Keratinocyte (primary cell): ENCODE measurements at regions not wholly inside any gene's neighbourhood (a gene's known extent, or its start where the extent isn't known, plus 50 kb on each side); places are given as distances from the start of the nearest gene placed in this dataset.

Experiments
- DNase-seq: peaks from one replicate; pipeline ENCODE4 v3.0.0-alpha.2; 2011; ENCODE audit warnings: low read depth, missing footprints, low spot score
- FAIRE-seq: peaks from 2 replicates; lab custom pipeline; 2011; peaks lifted over from hg19 to GRCh38; lab: Jason Lieb, UNC
- H2AFZ ChIP-seq: 2 replicates; pipeline ENCODE4 v1.6.0; 2012; ENCODE audit warnings: low read length, control low read depth, inconsistent platforms; ENCODE audit not compliant: control insufficient read depth
- H3K27ac ChIP-seq: 2 replicates; pipeline ENCODE4 v1.5.1; 2011; ENCODE audit warnings: low read length; ENCODE audit not compliant: control insufficient read depth, insufficient read depth
- H3K27me3 ChIP-seq: 3 replicates; pipeline ENCODE4 v1.6.0; 2011; ENCODE audit warnings: low read length; ENCODE audit not compliant: control insufficient read depth, insufficient read depth; ENCODE audit errors: extremely low read depth
- H3K36me3 ChIP-seq, 2 experiments: 2 replicates in 1 of 2; 3 replicates in 1 of 2; pipeline ENCODE4 v1.5.1; 2011; ENCODE audit warnings: low read length in 2 of 2, mild to moderate bottlenecking in 1 of 2; ENCODE audit not compliant: control insufficient read depth in 2 of 2, insufficient read depth in 2 of 2; ENCODE audit errors: extremely low read depth in 1 of 2
- H3K4me1 ChIP-seq: 3 replicates; pipeline ENCODE4 v1.5.1; 2011; ENCODE audit warnings: low read length; ENCODE audit not compliant: control insufficient read depth, insufficient read depth; ENCODE audit errors: extremely low read depth
- H3K4me2 ChIP-seq: 3 replicates; pipeline ENCODE4 v1.6.0; 2011; ENCODE audit warnings: low read depth, low read length; ENCODE audit not compliant: control insufficient read depth, insufficient read depth; ENCODE audit errors: extremely low read depth
- H3K4me3 ChIP-seq, 3 experiments: fragments of 200-600 bp in 1 of 3; sonication (generic) in 1 of 3; 2 replicates in 2 of 3; 3 replicates in 1 of 3; pipeline ENCODE4 v1.5.1; 2011 to 2016; ENCODE audit warnings: low read length in 3 of 3, mild to moderate bottlenecking in 3 of 3, control low read depth in 2 of 3, inconsistent platforms in 1 of 3, low read depth in 1 of 3, mixed read lengths in 1 of 3, mixed run types in 1 of 3, moderate library complexity in 1 of 3; ENCODE audit not compliant: control insufficient read depth in 2 of 3, insufficient read depth in 2 of 3; ENCODE audit errors: extremely low read depth in 1 of 3
- H3K79me2 ChIP-seq: 2 replicates; pipeline ENCODE4 v1.6.0; 2012; ENCODE audit warnings: low read length; ENCODE audit not compliant: control insufficient read depth, insufficient read depth
- H3K9ac ChIP-seq: 3 replicates; pipeline ENCODE4 v1.6.0; 2011; ENCODE audit warnings: low read length; ENCODE audit not compliant: control insufficient read depth, insufficient read depth; ENCODE audit errors: extremely low read depth
- H3K9me1 ChIP-seq: 3 replicates; pipeline ENCODE4 v1.6.0; 2011; ENCODE audit warnings: low read length; ENCODE audit not compliant: control insufficient read depth, insufficient read depth; ENCODE audit errors: extremely low read depth
- H3K9me3 ChIP-seq: 2 replicates; pipeline ENCODE4 v1.5.1; 2012; ENCODE audit warnings: low read depth, low read length; ENCODE audit not compliant: control insufficient read depth
- H4K20me1 ChIP-seq: 3 replicates; pipeline ENCODE4 v1.6.0; 2011; ENCODE audit warnings: low read length; ENCODE audit not compliant: control insufficient read depth, insufficient read depth; ENCODE audit errors: extremely low read depth
- CTCF ChIP-seq, 3 experiments: IDR thresholded peaks in 1 of 3; conservative IDR thresholded peaks in 1 of 3; optimal IDR thresholded peaks in 1 of 3; 2 replicates in 2 of 3; 3 replicates in 1 of 3; pipeline versions ENCODE3 to v1.5.1; 2011; ENCODE audit warnings: low read length in 3 of 3, mild to moderate bottlenecking in 3 of 3, moderate library complexity in 2 of 3, control low read depth in 1 of 3, inconsistent platforms in 1 of 3; ENCODE audit not compliant: insufficient read depth in 2 of 3; ENCODE audit errors: extremely low read depth in 1 of 3
- EZH2 ChIP-seq: IDR thresholded peaks from one replicate; pipeline ENCODE4 v1.6.1; 2012; ENCODE audit warnings: inconsistent platforms, mild to moderate bottlenecking, low read length, moderate library complexity
- dilution Hi-C: fragments of 300-500 bp; cut with MboI; formaldehyde crosslinking; loops from one replicate; pipeline ENCODE4 v1.7.0; 2020; ENCODE audit warnings: low sequenced_read_pairs; ENCODE audit not compliant: extremely low pct_ligation_motif_present

GRCh38 chr15:81562986-81563385, 189.0 kb upstream of the TMC3 start:
- dilution Hi-C loops = no loop called here
- Histone ChIP-seq H3K4me2 (no peak overlapping the region), H3K9me1 (no peaks in the 10 kb centered on the region), H4K20me1 (no peaks in the 10 kb centered on the region), H3K4me1 (no peaks in the 10 kb centered on the region), H3K9me3 (no peaks in the 10 kb centered on the region), H3K27me3 (no peaks in the 10 kb centered on the region), H3K9ac (no peak overlapping the region), H3K4me3 (no peak overlapping the region), H3K79me2 (no peaks in the 10 kb centered on the region), H3K27ac (no peak overlapping the region), H2AFZ (no peak overlapping the region), H3K36me3 (no peaks in the 10 kb centered on the region)
- DNase-seq = no peak
- TF ChIP-seq CTCF (optimal IDR thresholded peaks at IDR 0.05 in 1 of 3, IDR thresholded peaks at IDR 0.05 in 1 of 3, conservative IDR thresholded peaks at IDR 0.05 in 1 of 3; ENCODE audit: extremely low read depth in 1 of 3, insufficient read depth in 2 of 3, low read length in 3 of 3) = no peak
- TF ChIP-seq EZH2 = no peak
- FAIRE-seq = no peak

- no peak overlapping the region for H3K27ac ChIP-seq
- H3K4me3 ChIP-seq = no peak overlapping the region
- no peaks in the 10 kb centered on the region for H3K79me2 ChIP-seq
- H3K36me3 ChIP-seq = no peaks in the 10 kb centered on the region
- no peaks in the 10 kb centered on the region for H3K27me3 ChIP-seq
- TF ChIP-seq CTCF (optimal IDR thresholded peaks at IDR 0.05 in 1 of 3, IDR thresholded peaks at IDR 0.05 in 1 of 3, conservative IDR thresholded peaks at IDR 0.05 in 1 of 3; ENCODE audit: extremely low read depth in 1 of 3, insufficient read depth in 2 of 3, low read length in 3 of 3) (no peak), EZH2 (no peak)
- H3K9ac ChIP-seq = no peak overlapping the region
- H4K20me1 ChIP-seq = no peaks in the 10 kb centered on the region
- no peak overlapping the region for H3K4me2 ChIP-seq
- FAIRE-seq = no peak
- no peaks in the 10 kb centered on the region for H3K9me1 ChIP-seq
- H3K4me1 ChIP-seq = no peaks in the 10 kb centered on the region
- dilution Hi-C loops = no loop called here
- H3K9me3 ChIP-seq = no peaks in the 10 kb centered on the region
- no peak overlapping the region for H2AFZ ChIP-seq
- no peak for DNase-seq
These were observed 186.4 kb upstream of the TMC3 start for GRCh38 chr15:81560405-81560804.
